SU-DHL-6 (cell line): ENCODE measurements at regions not wholly inside any gene's neighbourhood (a gene's known extent, or its start where the extent isn't known, plus 50 kb on each side); places are given as distances from the start of the nearest gene placed in this dataset.

Experiments
- H2AFZ ChIP-seq: fragments of 200-600 bp; sonication (generic); 2 replicates; pipeline ENCODE4 v1.6.1; 2014; ENCODE audit warnings: low read depth, mild to moderate bottlenecking, moderate library complexity, mixed read lengths, antibody characterized with exemption, low read length; ENCODE audit not compliant: severe bottlenecking
- H3F3A ChIP-seq: fragments of 200-600 bp; shearing (Covaris generic); 2 replicates; pipeline ENCODE4 v1.6.0; 2016; ENCODE audit warnings: antibody characterized with exemption, mild to moderate bottlenecking; ENCODE audit not compliant: insufficient read depth
- H3K27ac ChIP-seq: fragments of 200-600 bp; sonication (generic); 2 replicates; pipeline ENCODE4 v1.5.1; 2016; ENCODE audit warnings: low read depth, mild to moderate bottlenecking, low read length, moderate library complexity, mixed read lengths
- H3K27me3 ChIP-seq: fragments of 200-600 bp; sonication (generic), shearing (Covaris generic); 2 replicates; pipeline ENCODE4 v1.6.0; 2014; ENCODE audit warnings: mild to moderate bottlenecking, low read length
- H3K36me3 ChIP-seq: fragments of 200-600 bp; sonication (generic); 2 replicates; pipeline ENCODE4 v1.6.1; 2014; ENCODE audit warnings: mild to moderate bottlenecking, low read length, mixed read lengths
- H3K4me2 ChIP-seq: fragments of 300-600, 200-600 bp; shearing (Covaris generic), sonication (generic); 2 replicates; pipeline ENCODE4 v1.6.0; 2014; ENCODE audit warnings: low read length, low read depth, mild to moderate bottlenecking; ENCODE audit not compliant: poor library complexity, severe bottlenecking
- H3K4me3 ChIP-seq: fragments of 200-600 bp; sonication (generic); 2 replicates; pipeline ENCODE4 v1.5.1; 2014; ENCODE audit warnings: antibody characterized with exemption, low read length, mild to moderate bottlenecking, mixed read lengths; ENCODE audit not compliant: insufficient read depth, poor library complexity, severe bottlenecking
- H3K79me2 ChIP-seq: fragments of 200-600 bp; sonication (generic); 2 replicates; pipeline ENCODE4 v1.6.1; 2014; ENCODE audit warnings: mild to moderate bottlenecking, low read length, moderate library complexity; ENCODE audit not compliant: insufficient read depth
- H3K9ac ChIP-seq: fragments of 200-600 bp; sonication (generic); 2 replicates; pipeline ENCODE4 v1.7.0; 2014; ENCODE audit warnings: mild to moderate bottlenecking, low read length
- H3K9me2 ChIP-seq: fragments of 200-600 bp; sonication (generic); replicated peaks from 2 replicates; pipeline ENCODE4 v1.6.1; 2014; ENCODE audit warnings: low read length; ENCODE audit not compliant: insufficient read depth
- H3K9me3 ChIP-seq: fragments of 200-600 bp; sonication (generic); 2 replicates; pipeline ENCODE4 v1.6.1; 2014; ENCODE audit warnings: low read length, mixed read lengths; ENCODE audit not compliant: insufficient read depth
- H4K20me1 ChIP-seq: fragments of 200-600 bp; sonication (generic); 2 replicates; pipeline ENCODE4 v1.6.1; 2014; ENCODE audit warnings: low read depth, mild to moderate bottlenecking, antibody characterized with exemption, low read length, moderate library complexity, mixed read lengths
- EZH2phosphoT487 ChIP-seq: fragments of 200-600 bp; sonication (generic), shearing (Covaris generic); conservative IDR thresholded peaks from 2 replicates; pipeline ENCODE4 v1.6.1; 2018; ENCODE audit warnings: mild to moderate bottlenecking, antibody characterized with exemption, low read length, moderate library complexity, mixed read lengths
- TF ChIP-seq, protein P1 (sequence below): fragments of 200-600 bp; sonication (generic); IDR thresholded peaks from one replicate; pipeline ENCODE4 v1.5.1; 2017; ENCODE audit warnings: antibody characterized with exemption, mild to moderate bottlenecking, low read length, moderate library complexity; ENCODE audit not compliant: insufficient read depth, poor library complexity, severe bottlenecking

DNA sequence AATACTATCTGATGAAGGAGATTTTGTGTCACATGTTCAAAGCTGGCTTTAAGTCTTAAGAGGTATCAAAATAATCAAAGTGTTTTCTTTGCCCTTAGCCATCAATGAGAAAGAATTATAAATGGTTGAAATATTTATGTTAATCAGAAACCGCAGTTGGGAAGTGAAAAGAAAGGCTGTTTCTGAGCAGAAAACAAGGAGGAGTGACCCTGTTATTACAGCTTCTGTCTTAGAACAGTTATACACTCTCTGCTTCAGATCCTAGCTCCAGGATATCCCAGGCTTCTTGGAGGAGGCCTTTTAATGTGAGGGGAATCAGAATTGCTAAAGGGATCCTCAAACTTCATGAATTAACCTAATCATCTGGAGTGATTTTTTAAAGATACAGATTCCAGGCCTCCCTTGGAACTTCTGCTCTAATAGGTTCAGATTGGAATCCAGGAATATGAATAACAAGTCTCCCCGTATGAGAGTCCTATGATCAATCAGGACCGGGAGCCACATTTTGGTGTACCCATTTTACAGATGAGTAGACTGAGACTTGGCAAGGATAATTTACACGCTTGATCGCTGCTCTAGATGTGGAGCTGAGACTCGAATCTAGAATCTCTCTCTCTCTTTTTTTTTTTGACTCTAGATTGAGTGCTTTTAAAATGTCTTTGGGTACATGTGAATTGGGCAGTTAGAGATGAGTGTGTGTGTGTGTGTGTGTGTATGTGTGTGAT is 50.8 kb upstream of the JAG1 start:
- TF ChIP-seq, protein P1, sequence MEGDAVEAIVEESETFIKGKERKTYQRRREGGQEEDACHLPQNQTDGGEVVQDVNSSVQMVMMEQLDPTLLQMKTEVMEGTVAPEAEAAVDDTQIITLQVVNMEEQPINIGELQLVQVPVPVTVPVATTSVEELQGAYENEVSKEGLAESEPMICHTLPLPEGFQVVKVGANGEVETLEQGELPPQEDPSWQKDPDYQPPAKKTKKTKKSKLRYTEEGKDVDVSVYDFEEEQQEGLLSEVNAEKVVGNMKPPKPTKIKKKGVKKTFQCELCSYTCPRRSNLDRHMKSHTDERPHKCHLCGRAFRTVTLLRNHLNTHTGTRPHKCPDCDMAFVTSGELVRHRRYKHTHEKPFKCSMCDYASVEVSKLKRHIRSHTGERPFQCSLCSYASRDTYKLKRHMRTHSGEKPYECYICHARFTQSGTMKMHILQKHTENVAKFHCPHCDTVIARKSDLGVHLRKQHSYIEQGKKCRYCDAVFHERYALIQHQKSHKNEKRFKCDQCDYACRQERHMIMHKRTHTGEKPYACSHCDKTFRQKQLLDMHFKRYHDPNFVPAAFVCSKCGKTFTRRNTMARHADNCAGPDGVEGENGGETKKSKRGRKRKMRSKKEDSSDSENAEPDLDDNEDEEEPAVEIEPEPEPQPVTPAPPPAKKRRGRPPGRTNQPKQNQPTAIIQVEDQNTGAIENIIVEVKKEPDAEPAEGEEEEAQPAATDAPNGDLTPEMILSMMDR: no peak
- TF ChIP-seq EZH2phosphoT487: no peak
- H3K4me2 ChIP-seq: no peak overlapping the region

DNA sequence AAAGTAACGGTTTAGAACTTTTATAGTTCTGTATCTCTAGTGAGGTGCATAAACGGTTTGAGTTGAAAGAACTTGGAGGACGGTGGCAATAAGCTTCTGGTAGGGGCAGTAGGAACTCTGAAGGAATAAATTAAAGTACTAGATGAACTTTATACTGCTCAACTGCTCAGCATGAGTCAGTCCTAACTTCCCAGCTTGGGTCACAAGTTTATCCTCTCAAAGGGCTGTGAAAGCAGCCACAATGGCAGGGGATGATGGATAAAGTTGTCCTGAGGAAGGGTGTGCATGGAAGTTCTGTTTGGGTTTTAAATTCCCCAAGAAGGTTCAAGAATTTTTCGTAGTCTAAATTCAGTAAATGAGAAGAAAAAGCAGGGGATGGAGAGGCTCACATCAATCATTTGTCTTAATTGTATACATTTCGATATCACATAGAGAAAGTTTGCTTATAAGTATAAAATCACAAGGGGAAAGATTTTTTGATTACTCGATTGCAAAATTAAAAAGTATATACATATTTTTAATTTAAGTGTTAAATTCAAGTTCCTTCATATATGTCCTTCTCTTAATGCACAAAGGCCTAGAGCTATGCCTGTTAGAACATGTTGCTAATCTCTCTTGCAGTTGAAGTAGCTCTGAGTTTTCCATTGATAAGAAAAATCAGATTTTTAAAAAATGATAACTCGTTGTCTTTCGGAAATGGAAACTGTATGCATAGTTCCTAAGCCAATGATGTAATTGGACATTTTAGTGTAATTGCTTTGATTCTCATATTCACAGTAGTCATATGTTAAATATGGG is 55.3 kb upstream of the JAG1 start:
- no peaks in the 10 kb centered on the region for H4K20me1 ChIP-seq
- H3K4me2 ChIP-seq: no peak overlapping the region
- H3F3A ChIP-seq: no peaks in the 10 kb centered on the region
- no peak overlapping the region for H2AFZ ChIP-seq
- no peaks in the 10 kb centered on the region for H3K79me2 ChIP-seq
- H3K9ac ChIP-seq: no peak overlapping the region
- H3K9me2 ChIP-seq: no peaks in the 10 kb centered on the region
- no peaks in the 10 kb centered on the region for H3K9me3 ChIP-seq
- no peak for TF ChIP-seq EZH2phosphoT487
- TF ChIP-seq, protein P1: no peak
- H3K27ac ChIP-seq: no peak overlapping the region
- no peaks in the 10 kb centered on the region for H3K27me3 ChIP-seq
- H3K4me3 ChIP-seq: no peak overlapping the region
- H3K36me3 ChIP-seq: no peaks in the 10 kb centered on the region

More for the DNA sequence above, 50.8 kb upstream of the JAG1 start:
- Histone ChIP-seq H4K20me1 (no peaks in the 10 kb centered on the region), H3F3A (no peaks in the 10 kb centered on the region), H3K9ac (no peak overlapping the region), H3K79me2 (no peaks in the 10 kb centered on the region), H3K27me3 (no peaks in the 10 kb centered on the region), H3K27ac (no peak overlapping the region), H3K4me3 (no peak overlapping the region), H3K9me2 (no peaks in the 10 kb centered on the region), H2AFZ (no peak overlapping the region), H3K9me3 (no peaks in the 10 kb centered on the region), H3K36me3 (no peaks in the 10 kb centered on the region)

DNA sequence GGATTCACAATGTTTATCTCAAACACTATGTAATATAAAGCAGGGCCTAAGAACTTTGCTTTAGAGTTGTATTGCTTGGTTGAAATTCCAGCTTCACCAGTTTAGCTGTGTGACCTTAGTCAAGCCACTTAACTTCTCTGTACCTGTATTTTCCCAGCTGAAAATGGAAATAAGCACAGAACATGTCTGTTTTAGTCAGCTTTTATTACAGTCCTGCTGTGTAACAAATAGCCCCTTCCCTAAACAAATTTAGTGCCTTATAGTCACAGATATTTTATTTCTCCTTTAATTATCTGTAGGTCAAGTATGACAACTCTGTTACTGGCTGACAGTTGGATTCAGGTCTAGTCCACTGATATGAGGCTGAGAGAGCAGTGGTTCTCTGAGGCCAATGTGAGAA is 56.0 kb upstream of the JAG1 start:
- Histone ChIP-seq H3F3A (no peaks in the 10 kb centered on the region), H3K4me3 (no peak overlapping the region), H3K9ac (no peak overlapping the region), H3K9me2 (no peaks in the 10 kb centered on the region), H3K79me2 (no peaks in the 10 kb centered on the region), H2AFZ (no peak overlapping the region), H4K20me1 (no peaks in the 10 kb centered on the region), H3K9me3 (no peaks in the 10 kb centered on the region), H3K27me3 (no peaks in the 10 kb centered on the region), H3K4me2 (no peak overlapping the region), H3K36me3 (no peaks in the 10 kb centered on the region), H3K27ac (no peak overlapping the region)
- no peak for TF ChIP-seq EZH2phosphoT487
- TF ChIP-seq, protein P1: no peak
